Parathyroid adenoma (tissue), 2 donors: ENCODE measurements at regions not wholly inside any gene's neighbourhood (a gene's known extent, or its start where the extent isn't known, plus 50 kb on each side); places are given as distances from the start of the nearest gene placed in this dataset.

Experiments
- H2AFZ ChIP-seq: fragments of 300-600 bp; sonication (generic); one replicate; pipeline ENCODE4 v1.7.0; 2017; ENCODE audit warnings: antibody characterized with exemption, mild to moderate bottlenecking
- H3K27ac ChIP-seq: fragments of 300-600 bp; sonication (generic); one replicate; pipeline ENCODE4 v1.7.0; 2017
- H3K27me3 ChIP-seq: fragments of 300-600 bp; sonication (generic); one replicate; pipeline ENCODE4 v1.7.0; 2017; ENCODE audit warnings: low read length; ENCODE audit not compliant: control insufficient read depth, insufficient read depth
- H3K36me3 ChIP-seq: fragments of 300-600 bp; sonication (generic); one replicate; pipeline ENCODE4 v1.7.0; 2017; ENCODE audit warnings: low read length; ENCODE audit not compliant: control insufficient read depth, insufficient read depth
- H3K4me1 ChIP-seq: fragments of 300-600 bp; sonication (generic); one replicate; pipeline ENCODE4 v1.7.0; 2017; ENCODE audit warnings: control low read depth
- H3K4me2 ChIP-seq: fragments of 300-600 bp; sonication (generic); one replicate; pipeline ENCODE4 v1.7.0; 2017; ENCODE audit warnings: low read length
- H3K4me3 ChIP-seq: fragments of 300-600 bp; sonication (generic); one replicate; pipeline ENCODE4 v1.7.0; 2017; ENCODE audit warnings: low read depth, low read length
- H3K79me2 ChIP-seq: fragments of 300-600 bp; sonication (generic); one replicate; pipeline ENCODE4 v1.7.0; 2017; ENCODE audit warnings: control low read depth
- H3K9ac ChIP-seq: fragments of 300-600 bp; sonication (generic); one replicate; pipeline ENCODE4 v1.7.0; 2017; ENCODE audit warnings: mild to moderate bottlenecking
- H3K9me3 ChIP-seq: fragments of 300-600 bp; sonication (generic); one replicate; pipeline ENCODE4 v1.7.0; 2017; ENCODE audit warnings: low read length; ENCODE audit not compliant: control insufficient read depth
- TF ChIP-seq, protein P1 (sequence below): fragments of 300-600 bp; sonication (generic); IDR thresholded peaks from one replicate; pipeline ENCODE4 v1.7.0; 2017; ENCODE audit warnings: antibody characterized with exemption, mild to moderate bottlenecking
- donor health status: primary hyperparathyroidism.

DNA sequence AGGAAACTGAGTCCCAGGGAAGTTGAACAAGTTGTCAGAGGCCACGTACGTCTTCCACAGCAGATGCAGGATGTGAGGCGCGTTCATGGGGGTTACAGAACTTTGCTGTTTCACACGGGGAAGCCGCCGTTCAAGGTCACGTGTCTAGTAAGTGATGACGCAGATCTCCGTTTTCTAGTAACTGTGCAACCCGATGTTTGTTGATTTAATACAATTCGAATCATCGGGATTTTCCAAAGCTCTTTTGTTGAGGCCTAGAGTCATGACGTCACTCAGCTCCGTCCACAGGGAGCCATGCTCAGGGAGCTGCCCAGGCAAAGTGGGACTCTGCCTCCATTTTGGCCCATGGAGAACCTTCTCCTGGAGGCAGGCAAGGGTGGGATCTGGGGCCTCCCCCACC is 1121.8 kb downstream of the TBC1D22A start:
- H3K4me3 ChIP-seq, result no peak overlapping the region
- no peaks in the 10 kb centered on the region for H3K79me2 ChIP-seq
- no peak overlapping the region for H2AFZ ChIP-seq
- H3K4me2 ChIP-seq, result no peak overlapping the region
- H3K9ac ChIP-seq, result no peak overlapping the region
- H3K36me3 ChIP-seq, result no peaks in the 10 kb centered on the region
- TF ChIP-seq, protein P1, sequence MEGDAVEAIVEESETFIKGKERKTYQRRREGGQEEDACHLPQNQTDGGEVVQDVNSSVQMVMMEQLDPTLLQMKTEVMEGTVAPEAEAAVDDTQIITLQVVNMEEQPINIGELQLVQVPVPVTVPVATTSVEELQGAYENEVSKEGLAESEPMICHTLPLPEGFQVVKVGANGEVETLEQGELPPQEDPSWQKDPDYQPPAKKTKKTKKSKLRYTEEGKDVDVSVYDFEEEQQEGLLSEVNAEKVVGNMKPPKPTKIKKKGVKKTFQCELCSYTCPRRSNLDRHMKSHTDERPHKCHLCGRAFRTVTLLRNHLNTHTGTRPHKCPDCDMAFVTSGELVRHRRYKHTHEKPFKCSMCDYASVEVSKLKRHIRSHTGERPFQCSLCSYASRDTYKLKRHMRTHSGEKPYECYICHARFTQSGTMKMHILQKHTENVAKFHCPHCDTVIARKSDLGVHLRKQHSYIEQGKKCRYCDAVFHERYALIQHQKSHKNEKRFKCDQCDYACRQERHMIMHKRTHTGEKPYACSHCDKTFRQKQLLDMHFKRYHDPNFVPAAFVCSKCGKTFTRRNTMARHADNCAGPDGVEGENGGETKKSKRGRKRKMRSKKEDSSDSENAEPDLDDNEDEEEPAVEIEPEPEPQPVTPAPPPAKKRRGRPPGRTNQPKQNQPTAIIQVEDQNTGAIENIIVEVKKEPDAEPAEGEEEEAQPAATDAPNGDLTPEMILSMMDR, result no peak
- no peak overlapping the region for H3K27ac ChIP-seq
- H3K27me3 ChIP-seq, result no peaks in the 10 kb centered on the region
- H3K9me3 ChIP-seq, result no peaks in the 10 kb centered on the region
- no peaks in the 10 kb centered on the region for H3K4me1 ChIP-seq

DNA sequence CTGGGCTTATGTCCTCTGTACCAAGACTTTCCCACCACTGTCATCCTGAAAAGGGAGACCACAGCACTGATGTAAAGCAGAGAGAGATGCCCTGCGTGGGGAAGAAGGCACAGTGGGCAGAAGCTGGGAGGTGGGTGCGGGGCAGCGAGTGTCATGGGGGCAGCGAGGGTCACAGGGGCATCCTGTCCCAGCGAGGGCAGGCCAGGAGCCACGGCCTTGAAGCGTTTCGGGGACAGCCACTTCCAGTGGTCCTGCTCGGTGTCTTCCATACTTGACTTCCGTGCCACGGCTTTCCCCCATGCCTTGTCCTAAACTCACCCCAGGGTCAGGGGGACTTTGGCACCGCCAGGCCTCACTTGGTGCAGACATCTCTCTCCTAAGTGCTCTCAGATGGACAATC is 1121.3 kb downstream of the TBC1D22A start:
- Histone ChIP-seq H3K36me3 (no peaks in the 10 kb centered on the region), H3K4me2 (no peak overlapping the region), H3K79me2 (no peaks in the 10 kb centered on the region), H2AFZ (no peak overlapping the region), H3K27me3 (no peaks in the 10 kb centered on the region), H3K4me1 (no peaks in the 10 kb centered on the region), H3K27ac (no peak overlapping the region), H3K9ac (no peak overlapping the region), H3K9me3 (no peaks in the 10 kb centered on the region), H3K4me3 (no peak overlapping the region)
- TF ChIP-seq, protein P1, result no peak

DNA sequence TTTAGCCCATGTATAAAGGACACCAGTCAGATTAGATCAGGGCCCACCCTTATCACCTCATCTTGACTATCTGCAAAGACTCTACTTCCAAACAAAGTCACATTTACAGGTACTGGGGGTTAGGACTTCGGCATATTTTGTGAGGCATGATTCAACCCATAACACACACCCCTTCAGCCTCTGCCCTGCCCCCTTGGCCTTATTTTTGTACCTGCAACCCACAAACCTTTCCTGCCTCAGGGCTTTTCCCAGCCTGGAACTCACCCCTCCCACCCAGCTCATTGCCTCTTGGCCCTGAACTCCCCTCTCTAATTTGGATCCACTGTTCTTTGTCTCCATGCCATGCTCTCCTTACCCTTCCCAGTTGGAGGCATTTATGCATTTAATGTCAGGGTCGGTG is 1116.9 kb downstream of the TBC1D22A start:
- Histone ChIP-seq H3K27ac (no peak overlapping the region), H2AFZ (no peak overlapping the region), H3K9ac (no peak overlapping the region), H3K4me3 (no peak overlapping the region), H3K27me3 (no peaks in the 10 kb centered on the region), H3K4me2 (no peak overlapping the region), H3K4me1 (no peaks in the 10 kb centered on the region), H3K36me3 (no peaks in the 10 kb centered on the region), H3K9me3 (no peaks in the 10 kb centered on the region), H3K79me2 (no peaks in the 10 kb centered on the region)
- TF ChIP-seq, protein P1, result no peak

DNA sequence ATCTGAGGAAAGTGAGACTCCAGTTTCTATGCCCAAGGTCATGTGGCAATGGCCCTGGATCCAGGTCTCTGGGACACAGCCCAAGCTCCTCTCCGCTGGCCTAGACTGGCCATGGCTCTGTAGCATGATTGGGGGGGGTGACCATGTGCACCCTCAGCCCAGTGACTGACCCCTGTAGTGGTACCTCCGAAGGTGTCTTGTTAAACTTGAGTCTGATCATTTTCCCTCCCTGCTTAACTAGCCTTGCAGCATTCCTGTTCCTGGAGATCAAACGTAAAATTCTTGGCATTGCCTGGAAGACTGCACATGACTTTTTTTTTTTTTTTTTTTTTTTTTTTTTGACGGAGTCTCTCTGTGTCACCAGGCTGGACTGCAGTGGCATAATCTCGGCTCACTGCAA is 1116.0 kb downstream of the TBC1D22A start:
- H3K4me2 ChIP-seq, result no peak overlapping the region
- H3K27me3 ChIP-seq, result no peaks in the 10 kb centered on the region
- H3K36me3 ChIP-seq, result no peaks in the 10 kb centered on the region
- no peaks in the 10 kb centered on the region for H3K4me1 ChIP-seq
- no peak overlapping the region for H3K27ac ChIP-seq
- no peak overlapping the region for H3K4me3 ChIP-seq
- H3K9ac ChIP-seq, result no peak overlapping the region
- TF ChIP-seq, protein P1, result no peak
- no peak overlapping the region for H2AFZ ChIP-seq
- no peaks in the 10 kb centered on the region for H3K79me2 ChIP-seq
- H3K9me3 ChIP-seq, result no peaks in the 10 kb centered on the region

DNA sequence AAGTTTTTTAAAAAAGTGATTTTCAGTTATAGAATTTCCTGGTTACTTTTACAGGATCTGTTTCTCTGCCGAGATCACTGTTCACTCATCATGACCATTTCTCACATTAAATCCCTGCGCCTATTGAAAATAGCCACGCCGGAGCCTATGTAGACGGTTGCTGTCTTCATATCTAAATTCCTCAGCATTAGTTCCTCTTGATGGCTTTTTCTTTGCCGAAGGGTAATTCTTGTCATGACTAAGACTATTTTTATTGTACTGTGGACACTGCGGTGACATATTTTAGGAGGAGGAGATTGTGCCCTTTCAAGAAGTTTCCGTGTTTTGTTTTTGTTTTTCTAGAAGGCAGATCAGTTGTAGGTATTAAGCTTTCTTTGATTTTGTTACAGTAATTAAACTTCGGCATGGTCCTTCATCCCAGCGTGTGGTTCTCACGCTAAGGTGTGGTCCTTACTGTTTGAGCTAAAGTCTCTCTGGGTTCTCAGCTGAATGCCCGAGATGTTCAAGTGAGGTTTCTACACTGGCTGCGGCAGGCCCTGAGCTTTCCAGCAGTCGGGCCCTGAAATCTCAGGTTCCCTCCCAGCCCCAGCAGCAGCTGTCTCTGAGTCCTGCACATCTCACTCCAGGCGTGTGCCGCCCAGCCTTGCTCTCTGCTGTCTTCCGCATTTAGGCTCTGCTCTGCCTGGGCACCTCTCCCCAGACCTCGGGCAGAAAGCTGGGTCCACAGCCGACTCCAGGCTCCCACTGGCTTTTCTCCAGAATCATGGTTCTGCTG is 1110.5 kb downstream of the TBC1D22A start:
- no peaks in the 10 kb centered on the region for H3K36me3 ChIP-seq
- TF ChIP-seq, protein P1, result no peak

More for the DNA sequence above, 1110.5 kb downstream of the TBC1D22A start:
- Histone ChIP-seq H3K27ac (no peak overlapping the region), H3K79me2 (no peaks in the 10 kb centered on the region), H2AFZ (no peak overlapping the region), H3K4me1 (no peaks in the 10 kb centered on the region), H3K4me2 (no peak overlapping the region), H3K9ac (no peak overlapping the region), H3K4me3 (no peak overlapping the region), H3K9me3 (peaks cover 1% of the 10 kb centered on the region), H3K27me3 (no peaks in the 10 kb centered on the region)
